ENCODE measurements at regions not wholly inside any gene's neighbourhood (a gene's known extent, or its start where the extent isn't known, plus 50 kb on each side); places are given as distances from the start of the nearest gene placed in this dataset.

- no peak for DNase-seq
- no peak for TF ChIP-seq POLR2A (IDR thresholded peaks at IDR 0.05)
- TF ChIP-seq, protein P1, sequence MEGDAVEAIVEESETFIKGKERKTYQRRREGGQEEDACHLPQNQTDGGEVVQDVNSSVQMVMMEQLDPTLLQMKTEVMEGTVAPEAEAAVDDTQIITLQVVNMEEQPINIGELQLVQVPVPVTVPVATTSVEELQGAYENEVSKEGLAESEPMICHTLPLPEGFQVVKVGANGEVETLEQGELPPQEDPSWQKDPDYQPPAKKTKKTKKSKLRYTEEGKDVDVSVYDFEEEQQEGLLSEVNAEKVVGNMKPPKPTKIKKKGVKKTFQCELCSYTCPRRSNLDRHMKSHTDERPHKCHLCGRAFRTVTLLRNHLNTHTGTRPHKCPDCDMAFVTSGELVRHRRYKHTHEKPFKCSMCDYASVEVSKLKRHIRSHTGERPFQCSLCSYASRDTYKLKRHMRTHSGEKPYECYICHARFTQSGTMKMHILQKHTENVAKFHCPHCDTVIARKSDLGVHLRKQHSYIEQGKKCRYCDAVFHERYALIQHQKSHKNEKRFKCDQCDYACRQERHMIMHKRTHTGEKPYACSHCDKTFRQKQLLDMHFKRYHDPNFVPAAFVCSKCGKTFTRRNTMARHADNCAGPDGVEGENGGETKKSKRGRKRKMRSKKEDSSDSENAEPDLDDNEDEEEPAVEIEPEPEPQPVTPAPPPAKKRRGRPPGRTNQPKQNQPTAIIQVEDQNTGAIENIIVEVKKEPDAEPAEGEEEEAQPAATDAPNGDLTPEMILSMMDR (IDR thresholded peaks at IDR 0.05) = no peak
- WGBS, 2 donors = 27 to 36% methylated on average over 4 of the region's 4 CpGs
Measured at GRCh38 chr4:124432500-124432899, 280.0 kb downstream of the ANKRD50 start.

GRCh38 chr4:124433044-124433443 lies 279.5 kb downstream of the ANKRD50 start:
- Histone ChIP-seq H3K36me3 (no peaks in the 10 kb centered on the region), H3K9me3 (no peaks in the 10 kb centered on the region), H3K4me3 (no peak overlapping the region), H3K27me3 (no peaks in the 10 kb centered on the region), H3K27ac (no peak overlapping the region), H3K4me1 (peaks cover 0 to 30% (median 12%) of the 10 kb centered on the region in 3 donors)
- TF ChIP-seq, protein P1 (IDR thresholded peaks at IDR 0.05) = no peak
- TF ChIP-seq POLR2A (IDR thresholded peaks at IDR 0.05) = no peak
- WGBS, 2 donors = 86 to 89% methylated on average over 3 of the region's 3 CpGs
- no peak for DNase-seq
- intact Hi-C loops (cut with DNase I) = no loop called here

More at GRCh38 chr4:124432500-124432899, 280.0 kb downstream of the ANKRD50 start:
- Histone ChIP-seq H3K4me1 (peaks cover 0 to 35% (median 17%) of the 10 kb centered on the region in 3 donors), H3K27ac (no peak overlapping the region), H3K9me3 (no peaks in the 10 kb centered on the region), H3K27me3 (no peaks in the 10 kb centered on the region), H3K4me3 (no peak overlapping the region), H3K36me3 (no peaks in the 10 kb centered on the region)
- intact Hi-C loops (cut with DNase I) = no loop called here

DNA sequence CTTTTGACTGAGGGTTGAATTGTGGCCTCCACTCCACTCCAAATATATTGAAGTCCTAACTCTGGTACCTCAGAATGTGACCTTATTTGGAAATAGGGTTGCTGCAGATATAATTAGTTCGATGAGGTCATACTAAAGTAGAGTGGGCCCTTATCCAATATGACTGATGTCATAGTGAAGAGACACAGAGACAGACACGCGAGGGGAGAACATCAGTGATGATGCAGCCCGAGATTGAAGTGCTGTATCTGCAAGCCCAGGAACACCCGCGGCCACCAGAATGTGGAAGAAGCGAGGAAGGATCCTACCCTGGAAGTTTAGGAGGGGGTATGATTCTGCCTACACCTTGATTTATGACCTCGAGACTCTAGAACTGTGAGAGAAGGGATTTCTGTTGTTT lies 279.0 kb downstream of the ANKRD50 start:
- TF ChIP-seq, protein P1 (IDR thresholded peaks at IDR 0.05) = no peak
- TF ChIP-seq POLR2A (IDR thresholded peaks at IDR 0.05) = no peak
- WGBS, 2 donors = 82 to 97% methylated on average over 8 of the region's 8 CpGs
- H3K27me3 ChIP-seq = no peaks in the 10 kb centered on the region
- no peaks in the 10 kb centered on the region for H3K36me3 ChIP-seq
- DNase-seq = no peak
- peaks cover 0 to 28% (median 10%) of the 10 kb centered on the region in 3 donors for H3K4me1 ChIP-seq
- intact Hi-C loops (cut with DNase I) = no loop called here
- H3K4me3 ChIP-seq = no peak overlapping the region
- H3K27ac ChIP-seq = no peak overlapping the region
- no peaks in the 10 kb centered on the region for H3K9me3 ChIP-seq

GRCh38 chr4:124435274-124435950 lies 277.1 kb downstream of the ANKRD50 start:
- intact Hi-C loops (cut with DNase I) = no loop called here
- no peak overlapping the region for H3K4me3 ChIP-seq
- TF ChIP-seq POLR2A (IDR thresholded peaks at IDR 0.05) = no peak
- TF ChIP-seq, protein P1 (IDR thresholded peaks at IDR 0.05) = no peak
- peaks cover 0 to 20% (median 7%) of the 10 kb centered on the region in 3 donors for H3K4me1 ChIP-seq
- DNase-seq = no peak
- H3K27me3 ChIP-seq = no peaks in the 10 kb centered on the region
- no peaks in the 10 kb centered on the region for H3K9me3 ChIP-seq
- no peaks in the 10 kb centered on the region for H3K36me3 ChIP-seq
- WGBS, 2 donors = 35 to 77% methylated on average over 1 to 2 of the region's 2 CpGs
- no peak overlapping the region for H3K27ac ChIP-seq

- no peaks in the 10 kb centered on the region for H3K4me1 ChIP-seq
- DNase-seq = no peak
- no peaks in the 10 kb centered on the region for H3K9me3 ChIP-seq
- intact Hi-C loops (cut with DNase I) = no loop called here
- H3K36me3 ChIP-seq = no peaks in the 10 kb centered on the region
- no peak for TF ChIP-seq POLR2A (IDR thresholded peaks at IDR 0.05)
- TF ChIP-seq, protein P1 (IDR thresholded peaks at IDR 0.05) = no peak
- H3K27me3 ChIP-seq = no peaks in the 10 kb centered on the region
- H3K4me3 ChIP-seq = no peak overlapping the region
- H3K27ac ChIP-seq = no peak overlapping the region
Measured at GRCh38 chr4:124437853-124438495, 274.6 kb downstream of the ANKRD50 start.

Measured in esophagus squamous epithelium (tissue), 5 donors.